DND-41 (cell line): ENCODE measurements at regions not wholly inside any gene's neighbourhood (a gene's known extent, or its start where the extent isn't known, plus 50 kb on each side); places are given as distances from the start of the nearest gene placed in this dataset.

ENCODE experiments used
- ATAC-seq: fragments of 200-7000 bp; cut with Tn5 transposase; 3 replicates; pipeline ENCODE4 v1.9.1; 2021; ENCODE audit warnings: low read depth; ENCODE audit not compliant: insufficient read depth
- DNase-seq: peaks from one replicate; pipeline ENCODE4 v3.0.0-alpha.2; 2020
- H2AFZ ChIP-seq: 2 replicates; pipeline ENCODE4 v1.6.0; 2012; ENCODE audit warnings: low read depth, low read length
- H3K27ac ChIP-seq: 2 replicates; pipeline ENCODE4 v1.5.1; 2012; ENCODE audit warnings: low read length, inconsistent platforms
- H3K27me3 ChIP-seq: fragments of 200-600 bp; sonication (generic); 2 replicates; pipeline ENCODE4 v1.6.0; 2012; ENCODE audit warnings: low read length, mild to moderate bottlenecking, inconsistent platforms; ENCODE audit not compliant: insufficient read depth, poor library complexity
- H3K36me3 ChIP-seq: 2 replicates; pipeline ENCODE4 v1.5.1; 2012; ENCODE audit warnings: low read length, inconsistent platforms; ENCODE audit not compliant: insufficient read depth
- H3K4me1 ChIP-seq: 2 replicates; pipeline ENCODE4 v1.5.1; 2012; ENCODE audit warnings: mild to moderate bottlenecking, low read length; ENCODE audit not compliant: insufficient read depth
- H3K4me2 ChIP-seq: 2 replicates; pipeline ENCODE4 v1.6.0; 2012; ENCODE audit warnings: mild to moderate bottlenecking, moderate library complexity, low read length, inconsistent platforms; ENCODE audit not compliant: insufficient read depth
- H3K4me3 ChIP-seq, 2 experiments: fragments of 200-600 bp in 1 of 2; shearing (Covaris generic) in 1 of 2; 2 replicates each; pipeline ENCODE4 v1.5.1; 2012 to 2016; ENCODE audit warnings: inconsistent platforms in 2 of 2, low read length in 2 of 2, mild to moderate bottlenecking in 2 of 2, low read depth in 1 of 2, moderate library complexity in 1 of 2
- H3K79me2 ChIP-seq: 2 replicates; pipeline ENCODE4 v1.6.0; 2012; ENCODE audit warnings: low read length, inconsistent platforms; ENCODE audit not compliant: insufficient read depth
- H3K9ac ChIP-seq: 2 replicates; pipeline ENCODE4 v1.6.0; 2012; ENCODE audit warnings: low read depth, mild to moderate bottlenecking, inconsistent platforms, low read length, moderate library complexity
- H3K9me3 ChIP-seq: 2 replicates; pipeline ENCODE4 v1.5.1; 2012; ENCODE audit warnings: low read length, moderate library complexity, mild to moderate bottlenecking, inconsistent platforms; ENCODE audit not compliant: insufficient read depth, severe bottlenecking
- H4K20me1 ChIP-seq: 2 replicates; pipeline ENCODE4 v1.6.0; 2012; ENCODE audit warnings: low read length; ENCODE audit not compliant: insufficient read depth
- EZH2 ChIP-seq: IDR thresholded peaks from 3 replicates; pipeline ENCODE4 v1.6.1; 2012; ENCODE audit warnings: borderline replicate concordance, low read depth, mild to moderate bottlenecking, moderate library complexity, low read length, inconsistent platforms; ENCODE audit not compliant: severe bottlenecking
- TF ChIP-seq, protein P1 (sequence below): IDR thresholded peaks from 2 replicates; pipeline ENCODE4 v1.5.1; 2012; ENCODE audit warnings: borderline replicate concordance, low read length, moderate library complexity, mild to moderate bottlenecking; ENCODE audit not compliant: poor library complexity, severe bottlenecking; ENCODE audit errors: extremely low read depth

DNA sequence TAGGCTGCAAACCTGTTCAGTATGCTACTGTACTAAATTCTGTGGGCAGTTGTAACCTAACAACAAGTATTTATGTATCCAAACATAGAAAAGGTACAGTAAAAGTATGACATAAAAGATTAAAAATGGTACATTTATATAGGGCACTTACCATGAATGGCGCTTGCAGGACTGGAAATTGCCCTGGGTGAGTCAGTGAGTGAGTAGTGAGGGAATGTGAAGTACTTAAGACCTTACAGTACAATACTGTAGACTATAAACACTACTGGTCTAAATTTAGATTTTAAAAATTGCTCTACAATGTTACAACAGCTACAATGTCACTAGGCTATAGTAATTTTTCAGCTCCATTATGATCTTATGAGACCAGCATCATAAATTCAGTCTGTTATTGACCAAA lies 146.0 kb upstream of the GNAI1 start:
- H3K4me2 ChIP-seq, result no peak overlapping the region
- no peaks in the 10 kb centered on the region for H3K79me2 ChIP-seq
- H4K20me1 ChIP-seq, result no peaks in the 10 kb centered on the region
- H2AFZ ChIP-seq, result no peak overlapping the region
- no peaks in the 10 kb centered on the region for H3K36me3 ChIP-seq
- no peaks in the 10 kb centered on the region for H3K9me3 ChIP-seq
- no peak for TF ChIP-seq EZH2
- TF ChIP-seq, protein P1, sequence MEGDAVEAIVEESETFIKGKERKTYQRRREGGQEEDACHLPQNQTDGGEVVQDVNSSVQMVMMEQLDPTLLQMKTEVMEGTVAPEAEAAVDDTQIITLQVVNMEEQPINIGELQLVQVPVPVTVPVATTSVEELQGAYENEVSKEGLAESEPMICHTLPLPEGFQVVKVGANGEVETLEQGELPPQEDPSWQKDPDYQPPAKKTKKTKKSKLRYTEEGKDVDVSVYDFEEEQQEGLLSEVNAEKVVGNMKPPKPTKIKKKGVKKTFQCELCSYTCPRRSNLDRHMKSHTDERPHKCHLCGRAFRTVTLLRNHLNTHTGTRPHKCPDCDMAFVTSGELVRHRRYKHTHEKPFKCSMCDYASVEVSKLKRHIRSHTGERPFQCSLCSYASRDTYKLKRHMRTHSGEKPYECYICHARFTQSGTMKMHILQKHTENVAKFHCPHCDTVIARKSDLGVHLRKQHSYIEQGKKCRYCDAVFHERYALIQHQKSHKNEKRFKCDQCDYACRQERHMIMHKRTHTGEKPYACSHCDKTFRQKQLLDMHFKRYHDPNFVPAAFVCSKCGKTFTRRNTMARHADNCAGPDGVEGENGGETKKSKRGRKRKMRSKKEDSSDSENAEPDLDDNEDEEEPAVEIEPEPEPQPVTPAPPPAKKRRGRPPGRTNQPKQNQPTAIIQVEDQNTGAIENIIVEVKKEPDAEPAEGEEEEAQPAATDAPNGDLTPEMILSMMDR, result no peak
- DNase-seq (no peak), ATAC-seq (no peak)
- no peaks in the 10 kb centered on the region for H3K27me3 ChIP-seq
- H3K4me3 ChIP-seq, result no peak overlapping the region
- H3K4me1 ChIP-seq, result no peaks in the 10 kb centered on the region
- H3K27ac ChIP-seq, result no peak overlapping the region
- no peak overlapping the region for H3K9ac ChIP-seq

- H2AFZ ChIP-seq, result no peak overlapping the region
Observed at GRCh38 chr7:79984210-79984609, 150.4 kb upstream of the GNAI1 start.

DNA sequence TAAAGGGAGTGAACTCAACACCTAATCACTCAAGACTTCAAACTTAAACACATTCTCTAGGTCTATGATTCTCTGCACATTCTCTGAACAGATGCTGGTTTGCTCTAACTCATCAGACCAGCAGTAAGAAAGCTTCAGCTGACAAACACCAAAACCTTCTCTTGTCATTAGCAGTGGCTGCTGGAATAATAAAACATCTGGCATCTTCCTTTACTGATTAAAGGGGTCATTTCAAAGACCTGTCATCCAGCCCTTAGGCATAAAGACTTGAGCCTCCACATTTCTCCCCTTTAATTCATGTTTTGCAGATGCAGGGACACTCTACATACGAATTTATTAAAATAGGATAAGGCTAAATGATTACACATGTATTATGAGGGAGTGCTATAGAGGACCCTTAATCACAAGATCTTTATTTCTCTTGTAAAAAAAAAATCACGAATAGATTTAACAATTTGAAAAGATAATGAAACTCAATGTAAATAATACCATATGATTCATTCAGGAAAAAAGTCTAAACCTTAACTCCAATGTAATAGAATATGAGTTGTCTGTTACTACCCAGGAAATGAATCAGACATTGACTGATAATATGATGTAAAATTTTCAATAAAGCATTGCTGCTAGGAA lies 152.4 kb upstream of the GNAI1 start:
- Histone ChIP-seq H3K4me2 (no peak overlapping the region), H3K4me1 (no peaks in the 10 kb centered on the region), H3K79me2 (no peaks in the 10 kb centered on the region), H3K36me3 (no peaks in the 10 kb centered on the region), H4K20me1 (no peaks in the 10 kb centered on the region), H3K4me3 (no peak overlapping the region), H3K9me3 (no peaks in the 10 kb centered on the region), H3K9ac (no peak overlapping the region), H3K27ac (no peak overlapping the region), H3K27me3 (no peaks in the 10 kb centered on the region), H2AFZ (0 out of 2 replicates have a peak overlapping the region, but pooled peaks have one; percentile 17)
- no peak for DNase-seq
- TF ChIP-seq EZH2, result no peak
- TF ChIP-seq, protein P1, result no peak
- ATAC-seq, result no peak

More at GRCh38 chr7:79984210-79984609, 150.4 kb upstream of the GNAI1 start:
- DNase-seq (no peak), ATAC-seq (no peak)
- H3K79me2 ChIP-seq, result no peaks in the 10 kb centered on the region
- no peaks in the 10 kb centered on the region for H3K36me3 ChIP-seq
- no peaks in the 10 kb centered on the region for H3K9me3 ChIP-seq
- H3K9ac ChIP-seq, result no peak overlapping the region
- H3K4me1 ChIP-seq, result no peaks in the 10 kb centered on the region
- no peak overlapping the region for H3K4me2 ChIP-seq
- H3K27me3 ChIP-seq, result no peaks in the 10 kb centered on the region
- no peaks in the 10 kb centered on the region for H4K20me1 ChIP-seq
- no peak overlapping the region for H3K4me3 ChIP-seq
- no peak overlapping the region for H3K27ac ChIP-seq
- TF ChIP-seq EZH2, result no peak
- TF ChIP-seq, protein P1, result no peak
